GM23338 (cell line): ENCODE measurements at regions not wholly inside any gene's neighbourhood (a gene's known extent, or its start where the extent isn't known, plus 50 kb on each side); places are given as distances from the start of the nearest gene placed in this dataset.

Source experiments
- ATAC-seq: fragments of 200-7000 bp; cut with Tn5 transposase; 3 replicates; pipeline ENCODE4 v1.9.1; 2020
- DNase-seq: peaks from one replicate; pipeline ENCODE4 v3.0.0-alpha.2; 2015; ENCODE audit warnings: low spot score
- H2AFZ ChIP-seq: fragments of 200-600 bp; sonication (generic); 2 replicates; pipeline ENCODE4 v1.8.0; 2016; ENCODE audit warnings: antibody characterized with exemption, mild to moderate bottlenecking, moderate library complexity
- H3F3A ChIP-seq: fragments of 200-600 bp; sonication (generic); replicated peaks from 2 replicates; pipeline ENCODE4 v1.8.0; 2017; ENCODE audit warnings: antibody characterized with exemption, mixed run types, low read depth
- H3K27ac ChIP-seq: fragments of 200-600 bp; sonication (generic); 2 replicates; pipeline ENCODE4 v1.6.1; 2016; ENCODE audit warnings: low read depth
- H3K27me3 ChIP-seq: fragments of 200-600 bp; sonication (generic); 2 replicates; pipeline ENCODE4 v1.8.0; 2016; ENCODE audit warnings: mild to moderate bottlenecking, mixed run types, moderate library complexity; ENCODE audit not compliant: insufficient read depth
- H3K36me3 ChIP-seq: fragments of 200-600 bp; sonication (generic); 2 replicates; pipeline ENCODE4 v1.8.0; 2016; ENCODE audit warnings: mild to moderate bottlenecking; ENCODE audit not compliant: insufficient read depth
- H3K4me1 ChIP-seq: fragments of 200-600 bp; sonication (generic); 2 replicates; pipeline ENCODE4 v1.8.0; 2016; ENCODE audit warnings: mild to moderate bottlenecking, moderate library complexity; ENCODE audit not compliant: insufficient read depth
- H3K4me2 ChIP-seq: fragments of 200-600 bp; sonication (generic); 2 replicates; pipeline ENCODE4 v1.7.1; 2017; ENCODE audit warnings: mixed run types
- H3K4me3 ChIP-seq: fragments of 200-600 bp; sonication (generic); 2 replicates; pipeline ENCODE4 v1.6.1; 2016; ENCODE audit warnings: mixed run types
- H3K79me2 ChIP-seq: fragments of 200-600 bp; sonication (generic); replicated peaks from 2 replicates; pipeline ENCODE4 v1.8.0; 2017; ENCODE audit warnings: mild to moderate bottlenecking; ENCODE audit not compliant: insufficient read depth
- H3K9me2 ChIP-seq: fragments of 200-600 bp; sonication (generic); 2 replicates; pipeline ENCODE4 v1.8.0; 2017; ENCODE audit not compliant: insufficient read depth
- H4K20me1 ChIP-seq: fragments of 200-600 bp; sonication (generic); replicated peaks from 2 replicates; pipeline ENCODE4 v1.8.0; 2017; ENCODE audit warnings: mild to moderate bottlenecking; ENCODE audit not compliant: insufficient read depth
- H3K27ac Mint-ChIP-seq: 2 replicates; pipeline ENCODE4 v1.8.0; 2020; ENCODE audit warnings: inconsistent platforms, mild to moderate bottlenecking, moderate library complexity, mixed read lengths
- H3K27me3 Mint-ChIP-seq: 3 replicates; pipeline ENCODE4 v1.8.0; 2022; ENCODE audit warnings: low read depth, mild to moderate bottlenecking, moderate library complexity, mixed read lengths, inconsistent platforms; ENCODE audit not compliant: insufficient read depth, poor library complexity
- H3K36me3 Mint-ChIP-seq: 3 replicates; pipeline ENCODE4 v1.8.0; 2021; ENCODE audit warnings: low read depth, mild to moderate bottlenecking, inconsistent platforms, moderate library complexity, mixed read lengths
- H3K4me1 Mint-ChIP-seq: 3 replicates; pipeline ENCODE4 v1.8.0; 2020; ENCODE audit warnings: mild to moderate bottlenecking, inconsistent platforms, mixed read lengths
- H3K4me3 Mint-ChIP-seq: 3 replicates; pipeline ENCODE4 v1.8.0; 2021; ENCODE audit warnings: moderate library complexity, mild to moderate bottlenecking, inconsistent platforms, mixed read lengths
- H3K9me3 Mint-ChIP-seq: 3 replicates; pipeline ENCODE4 v1.8.0; 2020; ENCODE audit warnings: moderate library complexity, mild to moderate bottlenecking, inconsistent platforms, mixed read lengths
- EZH2 ChIP-seq: fragments of 200-600 bp; sonication (generic); IDR thresholded peaks from one replicate; pipeline ENCODE4 v1.8.0; 2017; ENCODE audit warnings: antibody characterized with exemption, mild to moderate bottlenecking, low read depth; ENCODE audit not compliant: unreplicated experiment
- EZH2phosphoT487 ChIP-seq: fragments of 200-600 bp; sonication (generic); IDR thresholded peaks from one replicate; pipeline ENCODE4 v1.8.1; 2018; ENCODE audit warnings: antibody characterized with exemption; ENCODE audit not compliant: unreplicated experiment
- JUNB ChIP-seq: IDR thresholded peaks from one replicate; pipeline ENCODE4 v1.6.1; 2016; ENCODE audit warnings: antibody characterized with exemption; ENCODE audit not compliant: unreplicated experiment
- NANOG ChIP-seq: IDR thresholded peaks from 2 replicates; pipeline ENCODE4 v1.6.1; 2016; ENCODE audit warnings: antibody characterized with exemption, borderline replicate concordance
- POLR2AphosphoS5 ChIP-seq: IDR thresholded peaks from 2 replicates; pipeline ENCODE4 v1.6.1; 2016; ENCODE audit warnings: antibody characterized with exemption, low read depth
- REST ChIP-seq: IDR thresholded peaks from one replicate; pipeline ENCODE4 v1.6.1; 2018; ENCODE audit warnings: antibody characterized with exemption; ENCODE audit not compliant: unreplicated experiment
- STAT1 ChIP-seq: IDR thresholded peaks from one replicate; pipeline ENCODE4 v1.6.1; 2016; ENCODE audit warnings: antibody characterized with exemption; ENCODE audit not compliant: unreplicated experiment
- ZNF114 ChIP-seq: fragments of 250-450 bp; sonication (Bioruptor Pico); IDR thresholded peaks from 2 replicates; pipeline ENCODE4 v1.5.0; 2020; ENCODE audit warnings: mild to moderate bottlenecking, moderate library complexity
- ZNF331 ChIP-seq: fragments of 250-450 bp; sonication (Bioruptor Pico); IDR thresholded peaks from 2 replicates; pipeline ENCODE4 v1.5.0; 2020; ENCODE audit warnings: low read depth, mild to moderate bottlenecking, moderate library complexity
- ZNF462 ChIP-seq: fragments of 250-450 bp; sonication (Bioruptor Pico); IDR thresholded peaks from 2 replicates; pipeline ENCODE4 v1.5.0; 2020; ENCODE audit warnings: mild to moderate bottlenecking, moderate library complexity

GRCh38 chr4:32987111-32987510 lies 2266.9 kb downstream of the PCDH7 start (continued):
- TF ChIP-seq REST (no peak), NANOG (no peak)

- Histone ChIP-seq H3K36me3 (no peaks in the 10 kb centered on the region), H3K79me2 (no peaks in the 10 kb centered on the region), H2AFZ (no peak overlapping the region), H3K4me2 (no peak overlapping the region), H4K20me1 (no peaks in the 10 kb centered on the region), H3K4me1 (no peaks in the 10 kb centered on the region), H3K4me3 (no peak overlapping the region), H3K27ac (no peak overlapping the region), H3F3A (no peaks in the 10 kb centered on the region), H3K9me2 (no peaks in the 10 kb centered on the region), H3K27me3 (no peaks in the 10 kb centered on the region)
- Mint-ChIP-seq H3K4me1 (no peaks in the 10 kb centered on the region), H3K36me3 (no peaks in the 10 kb centered on the region), H3K27ac (no peak overlapping the region), H3K9me3 (no peaks in the 10 kb centered on the region), H3K4me3 (no peak overlapping the region), H3K27me3 (no peaks in the 10 kb centered on the region)
- DNase-seq (no peak), ATAC-seq (no peak)
- TF ChIP-seq EZH2phosphoT487 (no peak), NANOG (no peak), EZH2 (no peak), STAT1 (no peak), ZNF114 (CRISPR knock-in tag) (no peak), JUNB (no peak), ZNF331 (no peak), ZNF462 (CRISPR knock-in tag) (no peak), POLR2AphosphoS5 (no peak), REST (no peak)
Observed at GRCh38 chr4:32988165-32988811, 2268.1 kb downstream of the PCDH7 start.
